ENCODE measurements at regions not wholly inside any gene's neighbourhood (a gene's known extent, or its start where the extent isn't known, plus 50 kb on each side); places are given as distances from the start of the nearest gene placed in this dataset.

GRCh38 chr1:220348211-220348610 is 76.0 kb upstream of the RAB3GAP2 start:
- H3K4me3 ChIP-seq (replicated peaks; ENCODE audit: low read depth, low read length) = no peak overlapping the region
- TF ChIP-seq CTCF (IDR thresholded peaks at IDR 0.05; ENCODE audit: low read length, missing control alignments) = no peak
- DNase-seq (ENCODE audit: low read depth) = no peak

- no peak overlapping the region for H3K4me3 ChIP-seq (replicated peaks; ENCODE audit: low read depth, low read length)
- DNase-seq (ENCODE audit: low read depth) = no peak
- no peak for TF ChIP-seq CTCF (IDR thresholded peaks at IDR 0.05; ENCODE audit: low read length, missing control alignments)
These were observed 75.5 kb upstream of the RAB3GAP2 start for GRCh38 chr1:220347654-220348175.

GRCh38 chr1:220344745-220345144 is 72.5 kb upstream of the RAB3GAP2 start:
- DNase-seq (ENCODE audit: low read depth) = no peak
- TF ChIP-seq CTCF (IDR thresholded peaks at IDR 0.05; ENCODE audit: low read length, missing control alignments) = no peak
- H3K4me3 ChIP-seq (replicated peaks; ENCODE audit: low read depth, low read length) = no peak overlapping the region

- no peak overlapping the region for H3K4me3 ChIP-seq (replicated peaks; ENCODE audit: low read depth, low read length)
- TF ChIP-seq CTCF (IDR thresholded peaks at IDR 0.05; ENCODE audit: low read length, missing control alignments) = no peak
- no peak for DNase-seq (ENCODE audit: low read depth)
These were observed 70.6 kb upstream of the RAB3GAP2 start for GRCh38 chr1:220342853-220343252.

- no peak overlapping the region for H3K4me3 ChIP-seq (replicated peaks; ENCODE audit: low read depth, low read length)
- TF ChIP-seq CTCF (IDR thresholded peaks at IDR 0.05; ENCODE audit: low read length, missing control alignments) = no peak
- DNase-seq (ENCODE audit: low read depth) = no peak
These were observed 68.9 kb upstream of the RAB3GAP2 start for GRCh38 chr1:220341126-220341525.

- no peak for TF ChIP-seq CTCF (IDR thresholded peaks at IDR 0.05; ENCODE audit: low read length, missing control alignments)
- no peak overlapping the region for H3K4me3 ChIP-seq (replicated peaks; ENCODE audit: low read depth, low read length)
- no peak for DNase-seq (ENCODE audit: low read depth)
These were observed 67.3 kb upstream of the RAB3GAP2 start for GRCh38 chr1:220339581-220339980.

- DNase-seq (ENCODE audit: low read depth) = no peak
- H3K4me3 ChIP-seq (replicated peaks; ENCODE audit: low read depth, low read length) = no peak overlapping the region
- TF ChIP-seq CTCF (IDR thresholded peaks at IDR 0.05; ENCODE audit: low read length, missing control alignments) = no peak
These were observed 66.5 kb upstream of the RAB3GAP2 start for GRCh38 chr1:220338759-220339158.
